RKO (cell line): ENCODE measurements at regions not wholly inside any gene's neighbourhood (a gene's known extent, or its start where the extent isn't known, plus 50 kb on each side); places are given as distances from the start of the nearest gene placed in this dataset.

Source experiments
- DNase-seq: peaks from one replicate; pipeline ENCODE4 v3.0.0-alpha.2; 2016; ENCODE audit warnings: low spot score

DNA sequence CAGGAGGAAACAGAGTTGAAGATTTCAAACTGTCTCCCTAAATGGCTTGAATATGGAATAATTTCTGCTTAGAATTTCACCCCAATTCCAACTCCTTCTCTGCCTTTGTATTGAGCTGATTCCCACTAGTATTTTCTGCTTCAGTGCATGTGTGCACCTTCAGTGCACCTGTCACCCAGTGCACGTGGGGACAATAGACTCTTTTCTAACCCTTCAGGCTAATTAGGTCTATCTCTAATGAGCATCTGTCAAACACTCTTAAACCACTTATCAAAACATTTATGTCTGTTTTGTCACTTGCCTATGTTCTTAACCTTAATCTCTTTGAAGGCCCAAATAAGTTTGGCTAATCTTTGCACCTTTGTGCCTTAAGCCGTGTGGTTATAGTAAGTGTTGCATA is 232.0 kb upstream of the NETO1 start:
- no peak for DNase-seq

DNA sequence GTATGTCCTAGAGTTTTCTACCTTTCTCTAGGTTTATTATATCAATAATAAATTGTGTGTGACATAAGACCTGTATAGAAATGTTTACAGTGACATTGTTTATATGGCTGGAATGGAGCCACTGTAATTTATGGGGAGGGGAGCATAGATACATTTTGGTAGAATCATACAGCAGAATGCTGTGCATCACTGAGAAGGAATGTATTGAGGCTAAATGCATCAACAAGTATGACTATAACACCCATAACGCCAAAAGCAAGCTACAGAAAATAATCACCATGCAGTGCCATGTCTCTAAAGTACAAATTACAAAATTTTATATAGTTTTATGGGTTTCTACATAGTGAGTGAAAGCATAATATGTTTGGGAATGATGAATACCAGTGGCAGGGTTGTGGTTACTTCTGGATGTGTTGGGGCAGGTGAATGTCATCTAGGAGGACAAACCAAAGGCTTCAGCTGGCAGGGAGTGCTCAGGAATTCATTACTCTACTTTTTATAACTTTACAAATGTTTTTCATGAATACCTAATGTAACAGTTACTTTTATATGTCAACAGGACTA is 226.0 kb upstream of the NETO1 start:
- no peak for DNase-seq

DNA sequence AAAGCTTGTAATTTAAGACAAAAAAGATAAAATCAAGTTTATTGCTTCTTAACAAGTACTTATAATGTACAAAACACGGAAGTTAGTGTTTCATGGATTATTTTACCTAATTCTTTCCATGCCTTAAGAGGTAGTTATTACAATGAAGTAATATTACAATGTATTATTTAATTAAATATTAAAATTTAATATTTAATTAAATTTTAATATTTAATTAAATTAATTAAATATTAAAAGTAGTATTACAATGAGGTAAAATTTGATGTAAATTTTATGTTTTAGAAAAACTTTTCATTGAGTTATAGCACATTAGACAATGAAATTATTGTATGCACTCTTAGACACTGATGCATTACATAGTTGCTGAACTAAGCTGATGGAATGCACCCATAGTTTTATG is 220.7 kb upstream of the NETO1 start:
- no peak for DNase-seq

DNA sequence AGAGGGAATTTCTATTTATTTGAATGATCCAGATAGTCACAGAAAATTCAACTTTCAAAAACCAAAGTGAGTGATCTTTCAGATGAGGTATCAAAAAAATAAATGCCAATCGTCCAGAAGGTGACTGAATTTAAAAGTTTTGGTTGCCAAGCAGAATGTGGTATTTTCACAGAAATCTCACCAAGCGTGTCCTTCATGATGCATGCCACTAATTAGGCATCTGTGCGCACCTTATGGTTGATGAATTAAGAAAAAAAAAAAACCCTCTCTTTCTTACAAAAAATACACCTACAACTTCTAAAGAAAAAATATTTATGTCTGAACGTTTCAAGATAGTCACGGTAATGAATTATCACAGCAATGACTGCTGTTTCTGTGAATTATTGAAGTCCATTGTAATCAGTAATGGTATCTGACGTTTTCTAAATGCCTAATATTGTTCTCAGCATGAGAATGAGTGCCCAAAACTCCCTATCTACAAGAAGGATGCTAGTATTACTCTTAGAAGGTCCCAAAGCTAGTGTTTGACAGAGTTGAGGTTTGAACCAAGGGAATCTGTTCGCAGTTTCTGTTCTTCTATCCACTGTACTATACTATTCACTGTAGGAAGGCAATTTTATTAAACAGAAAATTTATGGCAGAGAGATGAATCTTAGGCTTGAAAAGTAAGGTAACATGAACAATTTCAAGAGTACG is 219.6 kb upstream of the NETO1 start:
- DNase-seq, result no peak

DNA sequence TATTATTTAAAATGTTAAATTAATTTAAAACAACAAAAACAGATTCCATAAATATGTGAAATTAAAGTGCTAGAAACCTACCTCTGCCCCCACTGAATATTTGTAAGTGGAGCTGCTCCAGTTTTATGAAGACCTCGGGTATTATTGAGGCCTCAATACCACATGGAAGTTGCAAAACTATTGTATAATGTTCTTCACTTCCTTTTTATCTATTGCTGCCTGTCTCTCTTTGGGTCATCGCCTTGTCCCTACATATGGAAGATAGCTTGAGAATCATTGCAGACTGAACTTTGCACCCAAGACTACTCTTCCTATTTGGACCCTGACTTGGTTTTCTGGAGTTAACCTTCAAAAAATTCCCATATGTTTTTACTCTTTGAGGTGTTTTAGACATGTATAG is 212.1 kb upstream of the NETO1 start:
- no peak for DNase-seq

DNA sequence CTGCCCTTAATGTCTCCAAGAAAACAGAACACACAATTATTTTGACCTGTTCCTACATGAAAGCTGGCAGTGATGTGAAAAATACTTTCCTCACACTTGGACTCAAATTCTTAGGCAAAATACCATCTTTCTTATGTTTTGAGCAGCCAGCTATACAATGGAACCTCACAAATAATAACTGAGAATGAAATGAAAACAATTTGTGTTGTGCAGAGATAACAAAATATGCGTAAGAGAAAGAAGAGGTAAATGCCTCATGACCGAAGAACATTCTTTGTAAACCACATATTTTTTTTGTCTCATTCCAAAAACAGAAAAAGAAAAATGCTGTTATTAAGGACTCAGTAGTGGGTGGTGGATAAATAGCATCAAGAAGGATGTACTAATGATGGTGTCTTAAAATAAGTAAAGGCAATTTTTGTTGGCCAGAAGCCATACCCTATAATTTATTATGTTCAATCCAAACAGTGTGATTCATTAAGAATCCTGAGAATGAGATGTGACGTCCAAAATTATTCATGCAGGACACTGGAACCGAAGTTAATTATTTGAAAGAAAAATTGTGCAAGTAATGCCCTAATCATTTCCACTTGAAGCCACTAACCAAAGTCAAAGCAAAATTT is 193.0 kb upstream of the NETO1 start:
- DNase-seq, result no peak

DNA sequence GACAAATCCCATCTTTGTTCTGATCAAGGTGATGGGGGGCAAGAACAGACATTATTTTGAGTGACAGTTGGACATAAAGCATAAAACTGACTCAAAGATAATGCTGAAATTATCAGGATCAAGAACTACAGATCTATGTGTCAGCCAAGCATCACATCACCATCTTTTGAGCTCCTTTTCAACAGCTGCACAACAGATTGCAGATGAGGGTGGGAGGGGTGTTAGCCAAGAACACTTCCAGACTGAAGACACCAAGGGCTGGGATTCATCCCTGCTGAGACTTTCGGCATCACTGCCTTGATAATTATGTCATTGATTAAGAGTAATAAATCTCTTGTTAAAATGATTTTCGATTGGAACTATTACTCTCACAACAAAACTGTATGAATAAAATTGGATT is 191.5 kb upstream of the NETO1 start:
- no peak for DNase-seq

DNA sequence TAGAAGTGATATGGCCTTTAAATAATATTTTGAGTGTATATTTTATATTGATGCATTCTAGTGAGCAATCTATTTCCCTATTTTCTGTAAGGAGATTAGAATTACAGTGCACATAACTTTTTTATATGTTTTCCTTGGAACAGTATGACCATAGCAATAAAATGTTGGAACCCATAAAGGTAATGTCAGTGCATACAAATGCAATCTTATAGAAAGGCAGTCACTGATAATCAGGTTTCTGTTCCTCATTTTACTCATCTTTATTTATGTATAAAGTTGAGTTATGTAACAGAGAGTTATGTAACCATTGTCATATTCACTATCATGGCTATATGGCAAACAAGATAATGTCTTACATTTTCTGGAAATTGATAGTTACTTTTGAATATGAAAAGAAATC is 179.9 kb upstream of the NETO1 start:
- no peak for DNase-seq

DNA sequence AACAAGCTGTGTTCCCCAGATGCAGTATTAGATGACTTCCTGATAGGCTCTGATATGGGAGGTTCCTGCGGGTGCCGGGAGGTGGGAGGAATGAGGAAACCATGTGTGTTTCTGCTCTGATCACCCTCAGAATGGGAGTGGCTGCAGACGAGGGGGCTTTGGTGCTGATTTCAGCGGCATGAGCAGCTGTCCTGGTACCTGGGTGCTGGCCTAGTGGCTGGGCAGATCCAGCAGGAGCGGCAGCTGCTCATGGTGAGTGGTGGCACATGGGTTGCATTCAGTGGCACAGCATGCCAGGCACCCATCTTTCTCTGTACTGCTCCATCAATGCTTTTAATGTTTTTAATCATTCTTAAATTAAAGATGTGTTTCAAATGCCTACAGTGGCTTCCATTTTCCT is 177.2 kb upstream of the NETO1 start:
- DNase-seq, result no peak

DNA sequence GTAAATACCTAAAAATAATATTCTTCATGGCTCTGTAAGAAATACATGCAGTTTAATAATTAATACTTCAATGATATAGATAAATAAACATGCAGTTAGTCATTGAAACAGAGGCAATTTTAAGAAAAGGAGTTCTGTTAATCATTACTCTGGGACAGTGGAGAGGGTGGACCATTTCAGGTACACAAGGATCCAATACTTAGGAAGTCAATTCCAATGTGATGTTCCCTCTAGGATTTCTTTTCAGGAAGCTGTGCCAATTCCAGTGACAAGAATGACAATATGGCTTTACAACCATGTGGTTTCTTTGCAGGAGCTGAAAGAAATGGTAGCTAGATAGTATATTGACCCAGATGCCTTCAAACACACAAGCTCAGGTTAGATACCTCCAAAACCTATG is 175.8 kb upstream of the NETO1 start:
- no peak for DNase-seq

DNA sequence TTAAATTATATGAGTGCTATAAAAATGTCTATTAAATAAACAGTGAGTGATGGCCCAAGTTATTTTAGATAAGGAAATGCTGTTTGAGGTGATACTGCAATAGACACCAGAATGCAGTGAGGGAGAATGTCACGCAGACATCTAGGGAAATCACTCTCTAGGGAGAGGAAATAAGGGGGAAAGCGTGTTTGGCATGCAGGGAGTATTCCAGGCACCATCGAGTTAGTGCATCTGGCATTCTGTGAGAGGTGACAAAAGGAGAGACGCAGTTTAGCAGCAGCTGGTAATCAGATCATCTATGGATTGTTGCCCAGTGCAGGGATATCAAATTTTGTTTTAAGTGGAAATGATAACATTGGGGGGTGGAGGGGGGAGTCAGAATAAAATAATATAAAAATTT is 175.4 kb upstream of the NETO1 start:
- no peak for DNase-seq

DNA sequence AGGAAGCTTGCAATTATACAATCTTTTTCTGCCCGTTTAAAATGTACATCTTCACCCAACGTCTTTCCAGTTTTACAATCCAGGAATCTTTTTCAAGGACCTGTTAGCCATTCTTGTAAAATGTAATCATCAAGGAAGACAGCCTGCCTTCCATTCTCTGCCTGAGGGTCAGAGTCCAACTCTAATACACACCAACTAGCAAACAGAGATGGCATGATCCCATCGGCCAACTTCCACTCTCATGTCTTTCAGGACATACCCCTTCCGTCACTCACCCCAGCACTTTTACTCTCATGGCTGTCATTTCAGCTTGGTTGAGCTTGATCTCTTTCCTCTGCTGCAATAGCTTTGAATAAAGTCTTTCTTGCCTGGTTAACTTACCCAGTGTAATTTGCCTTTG is 172.5 kb upstream of the NETO1 start:
- DNase-seq, result no peak

DNA sequence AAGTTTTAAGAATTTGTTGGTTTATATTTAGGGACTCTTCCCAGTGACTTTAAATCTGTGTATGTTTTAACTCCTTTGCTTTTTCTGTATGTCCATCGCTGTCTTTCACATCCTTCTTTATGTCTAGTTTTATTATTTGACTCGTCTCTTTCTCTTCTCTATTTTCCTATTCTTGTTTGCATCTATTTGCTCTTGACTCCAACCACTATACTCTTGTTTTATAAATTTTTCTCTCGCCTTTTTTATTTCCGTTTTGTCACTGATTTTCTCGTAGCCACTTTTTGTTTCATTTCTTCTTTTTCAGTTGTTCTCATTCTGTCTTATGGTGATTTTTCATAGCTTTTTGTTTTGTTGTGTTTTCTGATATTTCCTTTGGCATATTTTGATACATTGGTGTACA is 170.5 kb upstream of the NETO1 start:
- no peak for DNase-seq

DNA sequence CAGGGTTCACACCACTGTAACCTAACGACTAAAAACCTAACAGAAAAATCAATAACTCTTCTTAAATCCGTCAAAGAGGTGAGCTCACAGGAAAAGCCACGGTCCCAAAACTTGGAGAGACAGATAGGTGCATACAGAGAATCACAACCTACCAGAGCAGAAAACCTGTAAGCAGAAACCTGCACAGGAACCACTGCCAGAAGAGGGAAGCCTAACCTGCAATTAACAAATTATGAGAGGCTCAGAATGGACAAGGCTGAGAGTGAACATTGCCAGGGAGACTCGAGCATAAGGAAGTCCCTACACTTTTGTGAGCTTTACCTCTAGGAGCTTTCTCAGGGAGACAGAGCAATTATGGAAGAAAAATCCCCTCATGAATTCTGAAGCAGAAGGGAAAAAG is 156.2 kb upstream of the NETO1 start:
- no peak for DNase-seq

DNA sequence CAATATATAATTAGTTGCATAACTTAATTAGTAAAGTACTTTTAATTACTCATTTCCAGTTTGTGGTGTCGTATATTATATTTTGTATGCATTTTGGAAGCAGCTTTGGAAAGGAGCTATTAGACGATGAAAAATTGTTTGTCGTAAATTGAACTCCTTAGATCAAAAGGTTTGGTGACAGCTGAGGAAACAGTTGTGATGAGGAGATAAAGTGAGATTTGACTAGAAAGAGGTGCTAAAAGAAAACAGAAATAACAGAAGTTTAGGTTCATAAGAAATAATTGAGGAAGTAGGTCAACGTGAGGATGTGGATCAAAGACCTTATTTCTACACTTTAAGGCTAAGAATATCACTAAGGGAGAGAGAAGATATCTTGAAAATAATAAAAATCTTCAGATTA is 141.9 kb upstream of the NETO1 start:
- no peak for DNase-seq

DNA sequence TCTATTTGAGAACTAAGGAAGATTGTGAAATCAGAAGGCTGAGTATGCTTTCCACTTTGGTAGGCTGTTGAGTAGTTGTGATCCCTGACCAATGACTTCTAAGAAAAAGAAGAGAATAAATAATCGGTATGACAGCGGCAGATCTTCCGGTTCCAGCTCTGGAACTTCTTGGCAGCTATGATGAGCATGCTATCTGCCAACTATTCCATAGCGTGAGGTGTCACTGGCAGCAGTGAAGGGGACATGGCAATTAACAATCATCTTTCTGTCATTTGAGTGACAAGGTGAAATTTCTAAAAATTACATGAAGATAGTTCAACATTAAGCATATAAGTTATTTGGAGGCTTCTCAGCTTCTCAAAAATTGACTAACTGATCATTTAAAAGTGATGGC is 140.1 kb upstream of the NETO1 start:
- DNase-seq, result no peak

DNA sequence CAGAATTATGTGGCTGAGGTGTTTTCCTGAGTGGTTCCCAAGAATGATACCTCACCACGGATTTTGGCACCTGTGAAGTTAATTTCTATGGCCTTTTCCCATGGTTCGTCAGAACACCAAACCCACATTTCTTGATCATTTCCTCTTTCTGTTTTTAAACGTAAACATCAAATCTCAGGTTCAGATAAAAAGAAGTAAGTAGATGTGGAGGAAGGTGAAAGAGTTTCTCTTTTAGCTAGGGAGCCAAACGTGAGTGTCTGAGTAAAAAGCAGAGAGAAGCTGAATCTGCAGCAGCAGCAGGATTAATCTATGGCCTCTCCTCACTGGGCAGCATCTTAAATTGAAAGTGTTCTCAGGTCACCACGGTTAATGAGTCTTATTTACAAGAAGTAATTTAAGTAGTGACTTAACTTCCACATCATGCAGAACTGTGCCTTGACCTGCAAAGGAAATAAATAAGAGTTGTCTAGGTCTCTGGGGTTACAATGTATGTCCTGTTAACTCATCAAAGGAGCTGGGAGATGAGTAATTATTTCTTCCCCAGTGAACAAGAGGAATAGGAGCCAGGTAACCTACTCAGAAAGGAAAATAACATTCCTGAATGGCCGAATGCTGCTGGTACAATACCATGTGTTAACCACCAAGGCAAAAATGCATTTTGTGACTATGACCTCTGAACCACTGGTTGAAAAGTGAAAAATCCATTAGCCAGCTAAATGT is 139.6 kb upstream of the NETO1 start:
- DNase-seq, result no peak

DNA sequence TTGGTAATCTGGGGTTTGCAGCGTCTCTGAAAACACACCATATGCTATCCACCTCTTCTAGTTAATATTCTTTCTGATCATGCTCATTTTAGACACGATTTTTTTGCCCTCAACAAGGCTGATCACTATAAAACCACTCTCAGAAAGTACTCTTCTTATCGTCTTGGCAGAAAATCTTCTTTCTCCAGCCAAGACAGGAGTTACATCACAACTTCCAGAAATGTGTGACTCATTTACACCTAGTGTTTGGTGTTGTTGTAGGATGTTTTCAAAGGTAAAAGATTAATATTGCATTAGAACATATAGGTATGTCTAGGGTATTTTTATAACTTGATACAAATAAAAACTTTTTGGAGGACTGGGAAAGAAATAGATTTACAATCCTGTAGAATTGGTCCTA is 138.5 kb upstream of the NETO1 start:
- DNase-seq, result no peak

DNA sequence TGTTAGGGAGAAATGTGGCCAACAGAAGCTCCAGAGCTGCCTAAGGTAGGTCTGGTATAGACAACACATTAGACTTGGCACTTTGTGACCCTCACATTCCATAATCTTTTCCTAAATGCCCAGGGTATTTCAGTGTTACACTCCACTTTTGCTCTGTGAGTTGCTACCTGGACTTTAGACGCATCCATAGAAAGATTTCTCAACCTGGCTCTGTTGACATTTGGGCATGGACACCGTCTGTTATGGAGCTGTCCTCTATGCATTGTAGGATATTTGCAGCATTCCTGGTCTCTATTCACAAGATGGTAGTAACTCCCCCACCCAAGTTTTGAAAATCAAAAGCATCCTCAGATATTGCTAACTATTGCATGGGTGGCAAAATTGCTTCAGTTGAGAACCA is 136.5 kb upstream of the NETO1 start:
- no peak for DNase-seq

DNA sequence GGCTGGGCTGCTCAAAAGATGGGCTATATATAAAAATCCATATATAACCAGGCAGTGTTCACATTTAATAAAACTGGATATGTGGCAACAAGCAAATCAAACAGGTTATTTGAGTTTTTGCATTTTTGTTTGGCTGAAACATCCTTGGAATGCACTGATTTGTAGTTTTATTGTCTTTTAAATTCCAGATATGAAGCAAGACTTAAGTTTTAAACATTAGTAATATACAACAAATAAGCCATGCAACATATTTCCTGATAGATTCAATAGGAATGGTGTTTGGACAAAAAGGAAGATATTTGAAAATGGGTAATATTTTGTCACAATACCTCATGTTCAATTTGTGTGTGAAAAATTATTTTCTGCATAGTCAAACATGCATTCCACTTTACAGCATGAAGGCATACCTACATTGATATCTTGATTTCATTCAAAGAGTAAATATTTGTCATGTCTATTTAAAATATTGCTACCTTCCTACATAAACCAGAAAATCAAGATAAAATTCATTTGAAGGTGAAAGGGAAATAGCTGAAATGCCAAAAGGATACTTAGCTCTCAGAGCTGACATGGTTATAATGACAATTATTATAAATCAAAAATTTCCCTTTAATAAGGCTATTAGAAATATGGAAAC is 132.3 kb upstream of the NETO1 start:
- DNase-seq, result no peak

DNA sequence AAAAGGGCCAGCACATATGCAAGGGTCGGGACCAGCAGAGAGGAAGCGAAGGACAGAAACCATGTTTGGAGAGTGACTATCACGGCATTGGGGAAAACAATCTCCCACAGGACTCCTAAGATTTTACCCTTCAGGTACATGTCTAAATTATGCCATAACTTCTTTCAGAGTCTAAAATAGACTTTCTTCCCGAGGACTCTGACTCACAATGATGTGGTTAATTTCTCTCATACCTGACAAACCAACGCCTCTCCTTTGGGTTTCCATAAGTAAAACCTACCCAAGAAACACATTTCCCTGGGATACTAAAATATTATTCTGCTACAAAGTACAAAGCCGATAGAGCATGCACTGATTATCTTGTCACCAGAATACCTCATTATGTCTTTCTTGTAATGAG is 127.8 kb upstream of the NETO1 start:
- DNase-seq, result no peak

DNA sequence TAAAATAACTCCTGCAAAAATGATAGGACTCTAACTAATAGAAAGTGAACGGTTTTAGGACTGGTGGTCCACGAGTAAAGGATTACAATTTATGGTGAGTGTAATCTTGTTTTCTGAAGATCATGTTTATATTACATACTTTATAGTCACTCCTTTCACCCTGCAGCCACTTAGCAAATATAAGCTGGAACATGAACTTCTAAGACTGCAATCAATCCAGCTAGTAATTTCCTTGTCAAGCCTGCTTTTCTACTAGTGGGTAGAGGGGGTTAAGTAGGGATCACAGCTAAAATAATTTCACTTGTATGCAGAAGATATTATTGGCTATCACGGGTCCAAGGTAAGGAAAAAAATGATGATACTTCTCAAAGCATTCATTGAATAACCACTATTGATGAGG is 125.5 kb upstream of the NETO1 start:
- no peak for DNase-seq

DNA sequence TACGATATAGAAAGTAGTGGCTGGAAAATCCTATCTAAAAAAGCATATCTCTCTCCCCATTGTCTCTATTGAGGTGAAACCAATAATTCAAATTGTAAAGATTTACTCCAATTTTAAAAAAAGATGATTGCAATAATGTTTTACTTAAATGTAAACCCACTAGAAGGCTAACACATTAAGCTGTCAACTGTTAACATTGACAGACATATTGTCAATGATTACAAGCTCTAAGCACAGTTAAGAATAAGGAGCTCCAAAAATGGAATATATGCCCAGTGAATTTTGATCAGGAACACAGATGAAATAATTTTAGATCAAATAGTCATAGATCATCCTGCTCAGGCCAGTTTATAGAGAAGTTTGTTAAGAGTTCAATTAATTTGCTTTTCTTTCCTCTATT is 123.6 kb upstream of the NETO1 start:
- no peak for DNase-seq
